ENCODE measurements at regions not wholly inside any gene's neighbourhood (a gene's known extent, or its start where the extent isn't known, plus 50 kb on each side); places are given as distances from the start of the nearest gene placed in this dataset.

DNA sequence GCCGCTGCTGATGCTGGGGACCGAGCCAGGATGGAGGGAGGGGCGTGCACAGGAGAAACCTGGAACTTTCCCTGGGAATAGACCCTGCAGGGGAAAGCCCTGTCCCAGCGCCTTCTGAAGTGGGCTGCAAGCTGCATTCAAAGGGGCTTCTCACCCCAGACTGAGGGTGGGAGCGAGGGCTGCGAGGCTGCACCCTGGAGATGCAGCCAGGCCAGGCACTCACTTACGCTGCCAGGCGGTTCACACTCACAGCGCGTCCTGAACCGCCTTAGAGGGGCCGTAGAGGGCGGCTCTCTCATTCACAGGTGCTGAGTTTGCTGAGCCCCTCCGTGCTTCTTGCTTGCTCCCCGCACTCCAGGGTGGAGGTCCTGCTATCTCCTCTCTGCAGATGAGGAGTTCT is 208.5 kb upstream of the C14orf180 start:
- TF ChIP-seq, protein P1, sequence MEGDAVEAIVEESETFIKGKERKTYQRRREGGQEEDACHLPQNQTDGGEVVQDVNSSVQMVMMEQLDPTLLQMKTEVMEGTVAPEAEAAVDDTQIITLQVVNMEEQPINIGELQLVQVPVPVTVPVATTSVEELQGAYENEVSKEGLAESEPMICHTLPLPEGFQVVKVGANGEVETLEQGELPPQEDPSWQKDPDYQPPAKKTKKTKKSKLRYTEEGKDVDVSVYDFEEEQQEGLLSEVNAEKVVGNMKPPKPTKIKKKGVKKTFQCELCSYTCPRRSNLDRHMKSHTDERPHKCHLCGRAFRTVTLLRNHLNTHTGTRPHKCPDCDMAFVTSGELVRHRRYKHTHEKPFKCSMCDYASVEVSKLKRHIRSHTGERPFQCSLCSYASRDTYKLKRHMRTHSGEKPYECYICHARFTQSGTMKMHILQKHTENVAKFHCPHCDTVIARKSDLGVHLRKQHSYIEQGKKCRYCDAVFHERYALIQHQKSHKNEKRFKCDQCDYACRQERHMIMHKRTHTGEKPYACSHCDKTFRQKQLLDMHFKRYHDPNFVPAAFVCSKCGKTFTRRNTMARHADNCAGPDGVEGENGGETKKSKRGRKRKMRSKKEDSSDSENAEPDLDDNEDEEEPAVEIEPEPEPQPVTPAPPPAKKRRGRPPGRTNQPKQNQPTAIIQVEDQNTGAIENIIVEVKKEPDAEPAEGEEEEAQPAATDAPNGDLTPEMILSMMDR (IDR thresholded peaks at IDR 0.05; ENCODE audit: borderline replicate concordance, extremely low read depth, low read length, poor library complexity, severe bottlenecking), result no peak
- no peak for TF ChIP-seq EZH2 (IDR thresholded peaks at IDR 0.05; ENCODE audit: borderline replicate concordance, low read depth, low read length, severe bottlenecking)
